HG02763 (cell line): ENCODE measurements at regions not wholly inside any gene's neighbourhood (a gene's known extent, or its start where the extent isn't known, plus 50 kb on each side); places are given as distances from the start of the nearest gene placed in this dataset.

Experiments used
- ATAC-seq: cut with Tn5 transposase; IDR thresholded peaks from one replicate; pipeline ENCODE4 v1.9.1; 2021; ENCODE audit warnings: mild to moderate bottlenecking, moderate library complexity; ENCODE audit not compliant: unreplicated experiment

- no peak for ATAC-seq
Measured at GRCh38 chr18:65326805-65327204, 424.0 kb upstream of the CDH7 start.

- ATAC-seq, result no peak
Measured at GRCh38 chr18:65322895-65323294, 427.9 kb upstream of the CDH7 start.

- ATAC-seq, result no peak
Measured at GRCh38 chr18:65298422-65298821, 452.4 kb upstream of the CDH7 start.

- no peak for ATAC-seq
Measured at GRCh38 chr18:65288908-65289307, 461.9 kb upstream of the CDH7 start.

- ATAC-seq, result no peak
Measured at GRCh38 chr18:65287652-65288051, 463.2 kb upstream of the CDH7 start.

- ATAC-seq, result no peak
Measured at GRCh38 chr18:65282096-65282495, 468.7 kb upstream of the CDH7 start.

GRCh38 chr18:65279668-65280305 lies 471.0 kb upstream of the CDH7 start:
- ATAC-seq, result no peak

GRCh38 chr18:65278939-65279667 lies 471.7 kb upstream of the CDH7 start:
- no peak for ATAC-seq

- no peak for ATAC-seq
Measured at GRCh38 chr18:65269375-65269774, 481.4 kb upstream of the CDH7 start.

GRCh38 chr18:65265761-65266160 lies 485.1 kb upstream of the CDH7 start:
- no peak for ATAC-seq

GRCh38 chr18:65260030-65260429 lies 490.8 kb upstream of the CDH7 start:
- ATAC-seq, result no peak

- no peak for ATAC-seq
Measured at GRCh38 chr18:65259403-65259802, 491.4 kb upstream of the CDH7 start.

GRCh38 chr18:65257149-65257548 lies 493.7 kb upstream of the CDH7 start:
- no peak for ATAC-seq

GRCh38 chr18:65255417-65255816 lies 495.4 kb upstream of the CDH7 start:
- no peak for ATAC-seq

- ATAC-seq, result no peak
Measured at GRCh38 chr18:65239787-65240186, 511.0 kb upstream of the CDH7 start.

GRCh38 chr18:65235966-65236624 lies 514.7 kb upstream of the CDH7 start:
- ATAC-seq, result no peak

- no peak for ATAC-seq
Measured at GRCh38 chr18:65230311-65230710, 520.5 kb upstream of the CDH7 start.

- ATAC-seq, result no peak
Measured at GRCh38 chr18:65227970-65228369, 522.8 kb upstream of the CDH7 start.

- no peak for ATAC-seq
Measured at GRCh38 chr18:65221736-65222135, 529.1 kb upstream of the CDH7 start.

- ATAC-seq, result no peak
Measured at GRCh38 chr18:65221115-65221514, 529.7 kb upstream of the CDH7 start.

GRCh38 chr18:65215865-65216466 lies 534.8 kb upstream of the CDH7 start:
- ATAC-seq, result no peak

GRCh38 chr18:65214456-65214855 lies 536.4 kb upstream of the CDH7 start:
- ATAC-seq, result no peak
